ENCODE measurements at regions not wholly inside any gene's neighbourhood (a gene's known extent, or its start where the extent isn't known, plus 50 kb on each side); places are given as distances from the start of the nearest gene placed in this dataset.

GRCh38 chr12:92582893-92583292 lies 119.9 kb upstream of the PLEKHG7 start:
- no peak for DNase-seq (ENCODE audit: low read depth in 2 of 2)

- DNase-seq (ENCODE audit: low read depth in 2 of 2) = no peak
Measured at GRCh38 chr12:92582475-92582874, 120.3 kb upstream of the PLEKHG7 start.

GRCh38 chr12:92581604-92582003 lies 121.2 kb upstream of the PLEKHG7 start:
- no peak for DNase-seq (ENCODE audit: low read depth in 2 of 2)

- DNase-seq (ENCODE audit: low read depth in 2 of 2) = no peak
Measured at GRCh38 chr12:92574911-92575570, 127.7 kb upstream of the PLEKHG7 start.

- peak; percentile 31 to 46 for DNase-seq (ENCODE audit: low read depth in 2 of 2)
Measured at GRCh38 chr12:92574051-92574783, 128.6 kb upstream of the PLEKHG7 start.

GRCh38 chr12:92573104-92573503 lies 129.7 kb upstream of the PLEKHG7 start:
- no peak for DNase-seq (ENCODE audit: low read depth in 2 of 2)

- DNase-seq (ENCODE audit: low read depth in 2 of 2) = no peak
Measured at GRCh38 chr12:92571844-92572543, 130.8 kb upstream of the PLEKHG7 start.

- DNase-seq (ENCODE audit: low read depth in 2 of 2) = no peak
Measured at GRCh38 chr12:92571169-92571568, 131.6 kb upstream of the PLEKHG7 start.

- DNase-seq (ENCODE audit: low read depth in 2 of 2) = peak; percentile 90 to 93
Measured at GRCh38 chr12:92570056-92570753, 132.6 kb upstream of the PLEKHG7 start.

GRCh38 chr12:92568691-92569090 lies 134.1 kb upstream of the PLEKHG7 start:
- no peak for DNase-seq (ENCODE audit: low read depth in 2 of 2)

- DNase-seq (ENCODE audit: low read depth in 2 of 2) = no peak
Measured at GRCh38 chr12:92566448-92567019, 136.3 kb upstream of the PLEKHG7 start.

- no peak for DNase-seq (ENCODE audit: low read depth in 2 of 2)
Measured at GRCh38 chr12:92563819-92564218, 139.0 kb upstream of the PLEKHG7 start.

- no peak for DNase-seq (ENCODE audit: low read depth in 2 of 2)
Measured at GRCh38 chr12:92562063-92562734, 140.6 kb upstream of the PLEKHG7 start.

GRCh38 chr12:92561543-92561899 lies 141.3 kb upstream of the PLEKHG7 start:
- DNase-seq (ENCODE audit: low read depth in 2 of 2) = peak; percentile 67 to 95

- DNase-seq (ENCODE audit: low read depth in 2 of 2) = no peak
Measured at GRCh38 chr12:92560713-92561542, 141.9 kb upstream of the PLEKHG7 start.

- no peak for DNase-seq (ENCODE audit: low read depth in 2 of 2)
Measured at GRCh38 chr12:92558806-92559205, 144.0 kb upstream of the PLEKHG7 start.

- DNase-seq (ENCODE audit: low read depth in 2 of 2) = no peak
Measured at GRCh38 chr12:92558215-92558773, 144.5 kb upstream of the PLEKHG7 start.

GRCh38 chr12:92557422-92557724 lies 145.4 kb upstream of the PLEKHG7 start:
- no peak for DNase-seq (ENCODE audit: low read depth in 2 of 2)

- no peak for DNase-seq (ENCODE audit: low read depth in 2 of 2)
Measured at GRCh38 chr12:92556637-92557421, 146.0 kb upstream of the PLEKHG7 start.
